Urinary bladder (tissue), 3 donors: ENCODE measurements at regions not wholly inside any gene's neighbourhood (a gene's known extent, or its start where the extent isn't known, plus 50 kb on each side); places are given as distances from the start of the nearest gene placed in this dataset.

Experiments
- DNase-seq: peaks from one replicate; pipeline ENCODE4 v3.0.0-alpha.2; 2015; ENCODE audit errors: extremely low spot score
- H3K27ac ChIP-seq: one replicate; pipeline ENCODE4 v1.5.1; 2013; ENCODE audit warnings: low read depth, mild to moderate bottlenecking, moderate library complexity
- H3K36me3 ChIP-seq: one replicate; pipeline ENCODE4 v1.6.1; 2013; ENCODE audit warnings: mild to moderate bottlenecking, moderate library complexity; ENCODE audit not compliant: insufficient read depth
- H3K4me1 ChIP-seq: one replicate; pipeline ENCODE4 v1.6.1; 2013; ENCODE audit warnings: mild to moderate bottlenecking, moderate library complexity; ENCODE audit not compliant: insufficient read depth
- H3K4me3 ChIP-seq: one replicate; pipeline ENCODE4 v1.5.1; 2013; ENCODE audit warnings: low read depth, low read length
- WGBS: extraction: QIAGEN DNeasy Blood & Tissue Kit; methylation state at CpG from one replicate; pipeline ENCODE4 v1.1.7; 2013; 5-methylcytosine and 5-hydroxymethylcytosine counted together
- donor health status: healthy with polysubstance abuse.
- donor health status: healthy.

- H3K4me3 ChIP-seq = no peak overlapping the region
- H3K4me1 ChIP-seq = no peaks in the 10 kb centered on the region
- H3K27ac ChIP-seq = no peak overlapping the region
- H3K36me3 ChIP-seq = no peaks in the 10 kb centered on the region
- 58% methylated on average over 2 of the region's 2 CpGs for WGBS
- no peak for DNase-seq
Measured at GRCh38 chr1:57711326-57711725, 287.5 kb upstream of the DAB1 start.

GRCh38 chr1:57707631-57708030 is 283.8 kb upstream of the DAB1 start:
- DNase-seq = no peak
- H3K36me3 ChIP-seq = no peaks in the 10 kb centered on the region
- 90% methylated on average over 1 of the region's 1 CpG for WGBS
- H3K27ac ChIP-seq = no peak overlapping the region
- no peak overlapping the region for H3K4me3 ChIP-seq
- H3K4me1 ChIP-seq = no peaks in the 10 kb centered on the region

DNA sequence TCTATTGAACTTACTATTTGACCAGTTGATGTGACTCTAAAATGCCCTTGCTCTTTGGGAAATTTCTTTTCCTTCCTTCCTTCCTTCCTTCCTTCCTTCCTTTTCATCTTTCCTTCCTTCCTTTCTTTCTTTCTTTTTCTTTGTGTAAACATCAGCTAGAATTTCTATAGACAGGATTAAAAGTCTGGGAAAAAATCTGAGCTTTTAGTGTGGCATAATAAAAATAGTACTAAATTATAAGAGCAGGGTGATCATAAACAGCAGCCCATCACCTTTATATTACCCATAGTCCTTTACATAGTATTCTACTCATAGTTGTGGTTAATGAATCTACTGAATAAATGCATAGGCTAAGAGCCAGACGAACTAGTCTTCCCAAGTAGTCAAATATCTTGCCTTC is 281.0 kb upstream of the DAB1 start:
- H3K4me1 ChIP-seq = no peaks in the 10 kb centered on the region
- H3K4me3 ChIP-seq = no peak overlapping the region
- no peak for DNase-seq
- 79% methylated on average over 1 of the region's 1 CpG for WGBS
- no peaks in the 10 kb centered on the region for H3K36me3 ChIP-seq
- no peak overlapping the region for H3K27ac ChIP-seq

DNA sequence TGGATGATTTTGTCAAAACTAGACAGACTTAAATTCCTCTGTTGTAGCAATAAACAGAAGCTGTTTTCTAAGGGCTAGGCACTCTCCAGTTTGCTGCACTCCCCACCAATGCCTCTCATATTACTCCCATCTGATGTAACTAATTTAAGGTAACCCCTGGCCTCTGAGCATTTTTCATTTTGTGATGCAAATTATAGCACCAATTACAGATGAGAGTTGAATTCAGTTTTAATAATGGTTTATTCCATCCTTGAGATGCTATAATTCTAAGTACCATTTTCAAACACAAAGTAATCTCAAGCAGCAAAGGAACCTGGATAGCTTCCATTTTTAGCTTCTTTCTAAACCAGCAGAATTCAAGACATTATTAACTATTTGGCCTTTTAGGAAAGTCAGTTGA is 280.4 kb upstream of the DAB1 start:
- Histone ChIP-seq H3K36me3 (no peaks in the 10 kb centered on the region), H3K4me3 (no peak overlapping the region), H3K27ac (no peak overlapping the region), H3K4me1 (no peaks in the 10 kb centered on the region)
- DNase-seq = no peak

DNA sequence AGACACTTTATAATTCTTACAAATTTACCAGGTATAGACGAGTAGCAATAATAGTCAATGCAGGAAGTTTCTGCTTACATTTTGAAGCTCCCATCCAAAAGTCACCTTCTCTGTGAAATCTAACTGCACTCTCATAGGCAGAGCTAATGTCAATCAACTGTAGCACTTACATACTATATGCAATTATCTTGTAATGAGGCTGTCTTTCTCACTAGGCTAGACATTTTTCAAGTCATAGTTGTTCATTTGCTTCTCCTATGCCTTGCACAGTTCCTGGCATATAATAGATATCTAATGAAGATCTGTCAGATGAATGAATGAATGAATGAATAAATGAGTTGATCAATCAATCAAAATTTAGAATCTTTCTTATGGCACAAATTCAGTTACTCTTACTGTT is 273.0 kb upstream of the DAB1 start:
- Histone ChIP-seq H3K36me3 (no peaks in the 10 kb centered on the region), H3K4me3 (no peak overlapping the region), H3K27ac (no peak overlapping the region), H3K4me1 (no peaks in the 10 kb centered on the region)
- WGBS = 72% methylated on average over 1 of the region's 1 CpG
- no peak for DNase-seq

GRCh38 chr1:57696043-57696442 is 272.2 kb upstream of the DAB1 start:
- no peak overlapping the region for H3K4me3 ChIP-seq
- 29% methylated on average over 2 of the region's 2 CpGs for WGBS
- H3K4me1 ChIP-seq = no peaks in the 10 kb centered on the region
- no peaks in the 10 kb centered on the region for H3K36me3 ChIP-seq
- H3K27ac ChIP-seq = no peak overlapping the region
- no peak for DNase-seq

GRCh38 chr1:57686306-57686705 is 262.4 kb upstream of the DAB1 start:
- H3K36me3 ChIP-seq = no peaks in the 10 kb centered on the region
- no peak overlapping the region for H3K27ac ChIP-seq
- 96% methylated on average over 3 of the region's 3 CpGs for WGBS

GRCh38 chr1:57683037-57683942 is 259.4 kb upstream of the DAB1 start:
- H3K4me3 ChIP-seq = no peak overlapping the region
- H3K27ac ChIP-seq = no peak overlapping the region
- DNase-seq = no peak
- H3K36me3 ChIP-seq = no peaks in the 10 kb centered on the region
- WGBS = 63% methylated on average over 7 of the region's 7 CpGs
- no peaks in the 10 kb centered on the region for H3K4me1 ChIP-seq

More at GRCh38 chr1:57686306-57686705, 262.4 kb upstream of the DAB1 start:
- H3K4me3 ChIP-seq = no peak overlapping the region
- H3K4me1 ChIP-seq = no peaks in the 10 kb centered on the region
- DNase-seq = no peak

GRCh38 chr1:57678138-57678537 is 254.3 kb upstream of the DAB1 start:
- no peak overlapping the region for H3K4me3 ChIP-seq
- DNase-seq = no peak
- H3K27ac ChIP-seq = no peak overlapping the region
- H3K36me3 ChIP-seq = no peaks in the 10 kb centered on the region
- no peaks in the 10 kb centered on the region for H3K4me1 ChIP-seq
- WGBS = 6% methylated on average over 1 of the region's 1 CpG

DNA sequence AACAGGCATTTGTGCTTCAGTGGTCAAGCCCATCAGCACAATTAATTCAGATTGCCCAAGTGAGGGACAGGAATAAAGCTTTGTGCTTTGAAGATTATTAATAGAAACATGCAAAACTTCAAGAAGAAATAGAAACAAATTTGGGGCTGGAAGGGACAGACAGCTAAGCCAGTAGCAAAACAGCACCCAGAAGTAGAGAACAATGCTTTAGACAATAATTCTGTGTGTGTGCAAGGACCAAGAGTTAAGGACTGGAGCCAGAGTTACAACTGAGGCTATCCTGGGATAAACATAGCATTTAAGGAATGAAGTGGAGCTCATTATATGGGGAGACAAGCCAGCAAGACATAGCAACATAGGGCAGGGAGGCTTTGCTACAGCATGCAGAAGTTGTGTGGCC is 251.9 kb upstream of the DAB1 start:
- no peak for DNase-seq
- Histone ChIP-seq H3K4me1 (no peaks in the 10 kb centered on the region), H3K4me3 (no peak overlapping the region), H3K27ac (no peak overlapping the region), H3K36me3 (no peaks in the 10 kb centered on the region)

DNA sequence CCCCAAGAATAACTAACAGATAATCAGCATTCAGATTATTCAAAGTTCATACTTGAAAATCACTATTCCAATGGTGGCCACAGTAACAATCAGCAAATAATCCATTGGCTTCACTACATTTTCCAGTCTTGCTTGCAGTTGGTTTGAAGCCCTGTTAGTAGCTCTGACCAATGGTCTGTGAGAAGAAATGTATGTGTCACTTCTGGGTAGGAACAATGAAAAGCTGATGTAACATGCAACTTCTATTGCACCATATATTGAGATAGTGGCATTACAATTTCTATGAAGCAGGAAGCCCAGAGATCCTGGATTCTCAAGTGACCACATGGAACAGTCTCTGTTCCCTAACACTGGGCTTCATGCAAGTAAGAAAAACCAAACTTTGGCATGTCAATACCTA is 250.9 kb upstream of the DAB1 start:
- H3K4me3 ChIP-seq = no peak overlapping the region
- H3K4me1 ChIP-seq = no peaks in the 10 kb centered on the region
- DNase-seq = no peak
- H3K27ac ChIP-seq = no peak overlapping the region
- H3K36me3 ChIP-seq = no peaks in the 10 kb centered on the region

GRCh38 chr1:57672346-57673140 is 248.7 kb upstream of the DAB1 start:
- no peak overlapping the region for H3K27ac ChIP-seq
- 97% methylated on average over 1 of the region's 1 CpG for WGBS
- no peak overlapping the region for H3K4me3 ChIP-seq
- no peaks in the 10 kb centered on the region for H3K4me1 ChIP-seq
- H3K36me3 ChIP-seq = no peaks in the 10 kb centered on the region
- no peak for DNase-seq

- Histone ChIP-seq H3K27ac (no peak overlapping the region), H3K4me3 (no peak overlapping the region), H3K36me3 (no peaks in the 10 kb centered on the region), H3K4me1 (no peaks in the 10 kb centered on the region)
- DNase-seq = no peak
Measured at GRCh38 chr1:57671750-57672149, 247.9 kb upstream of the DAB1 start.

DNA sequence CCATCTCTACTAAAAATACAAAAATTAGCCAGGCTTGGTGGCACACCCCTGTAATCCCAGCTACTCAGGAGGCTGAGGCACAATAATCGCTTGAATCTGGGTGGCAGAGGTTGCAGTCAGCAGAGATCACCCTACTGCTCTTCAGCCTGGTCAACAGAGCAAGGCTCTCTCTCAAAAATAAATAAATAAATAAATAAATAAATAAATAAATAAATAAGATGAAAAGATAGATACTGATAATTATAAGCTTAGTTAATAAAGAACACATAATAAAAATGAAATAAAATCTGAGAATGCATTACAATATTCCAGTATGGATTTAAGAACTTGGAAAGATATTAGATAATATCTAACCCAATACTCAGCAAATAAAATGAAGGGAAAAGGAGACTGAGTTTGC is 235.9 kb upstream of the DAB1 start:
- Histone ChIP-seq H3K4me1 (no peaks in the 10 kb centered on the region), H3K36me3 (no peaks in the 10 kb centered on the region), H3K27ac (no peak overlapping the region), H3K4me3 (no peak overlapping the region)
- WGBS = 98% methylated on average over 1 of the region's 1 CpG
- DNase-seq = no peak
